ENCODE measurements at regions not wholly inside any gene's neighbourhood (a gene's known extent, or its start where the extent isn't known, plus 50 kb on each side); places are given as distances from the start of the nearest gene placed in this dataset.
"Not testable (repeated sequence)": the region's sequence is repeated elsewhere in the genome, so short reads cannot be mapped to it uniquely, and the experiment has no call there.

GRCh38 chrX:69431420-69431819 lies 72.7 kb upstream of the NALF2 start:
- FAIRE-seq: no peak

GRCh38 chrX:69430785-69431184 lies 73.3 kb upstream of the NALF2 start:
- FAIRE-seq: no peak

- FAIRE-seq: no peak
Measured at GRCh38 chrX:69429339-69430015, 74.6 kb upstream of the NALF2 start.

- no peak for FAIRE-seq
Measured at GRCh38 chrX:69428216-69428615, 75.9 kb upstream of the NALF2 start.

GRCh38 chrX:69424910-69425309 lies 79.2 kb upstream of the NALF2 start:
- FAIRE-seq: no peak

- FAIRE-seq: peak; percentile 92
Measured at GRCh38 chrX:69424161-69424560, 80.0 kb upstream of the NALF2 start.

- FAIRE-seq: not testable (repeated sequence)
Measured at GRCh38 chrX:69422208-69422607, 81.9 kb upstream of the NALF2 start.

GRCh38 chrX:69415698-69416097 lies 88.4 kb upstream of the NALF2 start:
- no peak for FAIRE-seq

GRCh38 chrX:69412661-69413060 lies 91.5 kb upstream of the NALF2 start:
- no peak for FAIRE-seq

GRCh38 chrX:69398881-69399280 lies 105.2 kb upstream of the NALF2 start:
- no peak for FAIRE-seq

GRCh38 chrX:69396916-69397315 lies 107.2 kb upstream of the NALF2 start:
- no peak for FAIRE-seq

- FAIRE-seq: no peak
Measured at GRCh38 chrX:69395306-69395705, 108.8 kb upstream of the NALF2 start.

- FAIRE-seq: no peak
Measured at GRCh38 chrX:69389101-69389501, 115.0 kb upstream of the NALF2 start.

- FAIRE-seq: no peak
Measured at GRCh38 chrX:69388526-69388925, 115.6 kb upstream of the NALF2 start.

- FAIRE-seq: no peak
Measured at GRCh38 chrX:69387567-69388487, 116.3 kb upstream of the NALF2 start.

- FAIRE-seq: no peak
Measured at GRCh38 chrX:69386681-69387080, 117.4 kb upstream of the NALF2 start.

GRCh38 chrX:69379412-69379811 lies 124.7 kb upstream of the NALF2 start:
- FAIRE-seq: no peak

- no peak for FAIRE-seq
Measured at GRCh38 chrX:69374569-69374968, 129.6 kb upstream of the NALF2 start.

- FAIRE-seq: no peak
Measured at GRCh38 chrX:69372435-69372834, 131.7 kb upstream of the NALF2 start.

- no peak for FAIRE-seq
Measured at GRCh38 chrX:69371159-69371558, 133.0 kb upstream of the NALF2 start.

- no peak for FAIRE-seq
Measured at GRCh38 chrX:69369999-69370398, 134.1 kb upstream of the NALF2 start.

GRCh38 chrX:69366183-69366582 lies 137.9 kb upstream of the NALF2 start:
- FAIRE-seq: no peak

GRCh38 chrX:69365755-69366154 lies 138.4 kb upstream of the NALF2 start:
- no peak for FAIRE-seq

GRCh38 chrX:69365349-69365748 lies 138.8 kb upstream of the NALF2 start:
- FAIRE-seq: no peak

Data from A204.1 (cell line).